Activated CD8-positive, alpha-beta T cell treated with anti-CD3 and anti-CD28 coated beads for 36 hours (primary cell): ENCODE measurements at regions not wholly inside any gene's neighbourhood (a gene's known extent, or its start where the extent isn't known, plus 50 kb on each side); places are given as distances from the start of the nearest gene placed in this dataset.

Experiments used
- ATAC-seq: fragments of 200-7000 bp; cut with Tn5 transposase; one replicate; pipeline ENCODE4 v1.10.0; 2021; ENCODE audit warnings: mild to moderate bottlenecking, moderate library complexity
- CTCF ChIA-PET: fragments of 350-600 bp; sonication (Branson Sonifier 250); formaldehyde crosslinking; loops from one replicate; lab custom pipeline; 2021; ENCODE audit warnings: antibody characterized with exemption; lab: Charles Lee
- POLR2A ChIA-PET: fragments of 350-600 bp; sonication (Branson Sonifier 250); formaldehyde crosslinking; loops from one replicate; lab custom pipeline; 2021; ENCODE audit warnings: antibody characterized with exemption; lab: Charles Lee
- DNase-seq: peaks from one replicate; pipeline ENCODE4 v3.0.0-alpha.2; 2020
- H3K27ac Mint-ChIP-seq: one replicate; pipeline ENCODE4 v1.8.0; 2021; ENCODE audit warnings: mild to moderate bottlenecking, mixed read lengths
- H3K27me3 Mint-ChIP-seq: one replicate; pipeline ENCODE4 v1.8.0; 2021; ENCODE audit warnings: mixed read lengths
- H3K36me3 Mint-ChIP-seq: one replicate; pipeline ENCODE4 v1.8.0; 2021; ENCODE audit warnings: low read depth, mixed read lengths
- H3K4me1 Mint-ChIP-seq: one replicate; pipeline ENCODE4 v1.8.0; 2021; ENCODE audit warnings: low read depth, mixed read lengths
- H3K4me3 Mint-ChIP-seq: one replicate; pipeline ENCODE4 v1.8.0; 2021; ENCODE audit warnings: mild to moderate bottlenecking, moderate library complexity, mixed read lengths
- H3K9me3 Mint-ChIP-seq: one replicate; pipeline ENCODE4 v1.8.0; 2021; ENCODE audit warnings: mixed read lengths
- intact Hi-C: fragments of 100-400 bp; cut with micrococcal nuclease; formaldehyde crosslinking; loops from one replicate; pipeline ENCODE4 v1.10.0; 2022
- TF ChIP-seq, protein P1 (sequence below): fragments of 200-600 bp; IDR thresholded peaks from one replicate; pipeline ENCODE4 v1.8.0; 2022; ENCODE audit warnings: antibody characterized with exemption, mild to moderate bottlenecking

DNA sequence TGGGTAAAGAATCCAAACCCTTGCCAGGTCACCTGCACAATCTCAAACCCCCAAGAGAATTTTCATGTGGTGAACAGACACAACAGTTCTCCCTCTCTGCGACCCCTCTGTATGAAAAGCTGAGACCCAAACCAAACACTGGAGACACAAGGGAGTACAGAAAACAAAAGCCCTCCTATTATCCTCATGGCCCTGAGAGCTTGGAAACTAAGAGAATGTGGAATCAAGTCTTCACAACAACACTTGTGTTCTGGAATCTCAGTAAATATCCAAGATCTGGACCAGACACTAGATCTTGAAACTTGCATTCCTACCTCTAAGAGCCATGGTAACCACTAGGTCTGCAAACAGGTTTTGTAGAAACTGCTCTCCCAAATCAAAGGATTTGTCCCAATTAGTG is 50.1 kb upstream of the CCDC150 start:
- no peak for ATAC-seq
- no peak overlapping the region for H3K27ac Mint-ChIP-seq
- H3K4me3 Mint-ChIP-seq = no peak overlapping the region
- POLR2A ChIA-PET = no interaction called here
- peaks cover 55% of the 10 kb centered on the region for H3K27me3 Mint-ChIP-seq
- no peak for DNase-seq
- peaks cover 8% of the 10 kb centered on the region for H3K4me1 Mint-ChIP-seq
- CTCF ChIA-PET = interaction anchor here (0.9 kb wide), 1 partner anchor 18 kb away, joined by 5 read pairs; no protein-coding TSS in a partner anchor
- TF ChIP-seq, protein P1, sequence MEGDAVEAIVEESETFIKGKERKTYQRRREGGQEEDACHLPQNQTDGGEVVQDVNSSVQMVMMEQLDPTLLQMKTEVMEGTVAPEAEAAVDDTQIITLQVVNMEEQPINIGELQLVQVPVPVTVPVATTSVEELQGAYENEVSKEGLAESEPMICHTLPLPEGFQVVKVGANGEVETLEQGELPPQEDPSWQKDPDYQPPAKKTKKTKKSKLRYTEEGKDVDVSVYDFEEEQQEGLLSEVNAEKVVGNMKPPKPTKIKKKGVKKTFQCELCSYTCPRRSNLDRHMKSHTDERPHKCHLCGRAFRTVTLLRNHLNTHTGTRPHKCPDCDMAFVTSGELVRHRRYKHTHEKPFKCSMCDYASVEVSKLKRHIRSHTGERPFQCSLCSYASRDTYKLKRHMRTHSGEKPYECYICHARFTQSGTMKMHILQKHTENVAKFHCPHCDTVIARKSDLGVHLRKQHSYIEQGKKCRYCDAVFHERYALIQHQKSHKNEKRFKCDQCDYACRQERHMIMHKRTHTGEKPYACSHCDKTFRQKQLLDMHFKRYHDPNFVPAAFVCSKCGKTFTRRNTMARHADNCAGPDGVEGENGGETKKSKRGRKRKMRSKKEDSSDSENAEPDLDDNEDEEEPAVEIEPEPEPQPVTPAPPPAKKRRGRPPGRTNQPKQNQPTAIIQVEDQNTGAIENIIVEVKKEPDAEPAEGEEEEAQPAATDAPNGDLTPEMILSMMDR = no peak
- no peaks in the 10 kb centered on the region for H3K36me3 Mint-ChIP-seq
- intact Hi-C loops = no loop called here
- H3K9me3 Mint-ChIP-seq = no peaks in the 10 kb centered on the region
